CD4-positive, alpha-beta T cell (primary cell): ENCODE measurements at regions not wholly inside any gene's neighbourhood (a gene's known extent, or its start where the extent isn't known, plus 50 kb on each side); places are given as distances from the start of the nearest gene placed in this dataset.

ENCODE experiments used
- ATAC-seq: fragments of 200-7000 bp; cut with Tn5 transposase; one replicate; pipeline ENCODE4 v1.10.0; 2022; ENCODE audit warnings: mild to moderate bottlenecking; ENCODE audit not compliant: poor library complexity
- CTCF ChIA-PET: fragments of 350-600 bp; sonication (Branson Sonifier 250); formaldehyde crosslinking; loops from one replicate; lab custom pipeline; 2021; ENCODE audit warnings: antibody characterized with exemption, inconsistent platforms; lab: Charles Lee
- POLR2A ChIA-PET: fragments of 350-600 bp; sonication (Branson Sonifier 250); formaldehyde crosslinking; loops from one replicate; lab custom pipeline; 2021; ENCODE audit warnings: antibody characterized with exemption, inconsistent platforms; lab: Charles Lee
- DNase-seq, 14 experiments: peaks; one replicate each; pipeline ENCODE4 v3.0.0-alpha.2; 2013 to 2020; ENCODE audit warnings: mixed read lengths in 2 of 14
- H3K27ac ChIP-seq, 2 donors: one replicate each; pipeline versions ENCODE4 v1.5.1 to v1.7.0; 2013; ENCODE audit warnings: low read length in 2 of 2, low read depth in 1 of 2, mild to moderate bottlenecking in 1 of 2
- H3K27me3 ChIP-seq, 2 experiments: 1 replicate in 1 of 2; 2 replicates in 1 of 2; pipeline versions ENCODE4 v1.6.1 to v1.7.0; 2013; ENCODE audit warnings: low read length in 2 of 2, control low read depth in 1 of 2, mild to moderate bottlenecking in 1 of 2, moderate library complexity in 1 of 2; ENCODE audit not compliant: insufficient read depth in 2 of 2, control insufficient read depth in 1 of 2
- H3K36me3 ChIP-seq: one replicate; pipeline ENCODE4 v1.6.1; 2013; ENCODE audit warnings: low read length, control low read depth; ENCODE audit not compliant: insufficient read depth
- H3K4me1 ChIP-seq: one replicate; pipeline ENCODE4 v1.6.1; 2013; ENCODE audit warnings: low read length, control low read depth; ENCODE audit not compliant: insufficient read depth
- H3K4me3 ChIP-seq: one replicate; pipeline ENCODE4 v1.5.1; 2013; ENCODE audit warnings: mild to moderate bottlenecking, low read length, moderate library complexity
- H3K9me3 ChIP-seq, 2 experiments: 1 replicate in 1 of 2; 2 replicates in 1 of 2; pipeline versions ENCODE4 v1.6.1 to v1.7.0; 2013; ENCODE audit warnings: low read length in 2 of 2, mild to moderate bottlenecking in 2 of 2, control low read depth in 1 of 2, moderate library complexity in 1 of 2; ENCODE audit not compliant: control insufficient read depth in 1 of 2, insufficient read depth in 1 of 2
- H3K27ac Mint-ChIP-seq: one replicate; pipeline ENCODE4 v1.8.0; 2020; ENCODE audit warnings: mixed read lengths
- H3K27me3 Mint-ChIP-seq: one replicate; pipeline ENCODE4 v1.8.0; 2021; ENCODE audit warnings: mixed read lengths
- H3K36me3 Mint-ChIP-seq: one replicate; pipeline ENCODE4 v1.8.0; 2021; ENCODE audit warnings: low read depth, mixed read lengths
- H3K4me1 Mint-ChIP-seq: one replicate; pipeline ENCODE4 v1.8.0; 2021; ENCODE audit warnings: low read depth, mixed read lengths
- H3K4me3 Mint-ChIP-seq: one replicate; pipeline ENCODE4 v1.8.0; 2020; ENCODE audit warnings: mild to moderate bottlenecking, mixed read lengths
- H3K9me3 Mint-ChIP-seq: one replicate; pipeline ENCODE4 v1.8.0; 2020; ENCODE audit warnings: mixed read lengths
- intact Hi-C, 2 experiments: fragments of 100-400 bp; cut with DNase I in 1 of 2; cut with micrococcal nuclease in 1 of 2; formaldehyde crosslinking; loops; one replicate each; pipeline versions ENCODE4 v1.15.1 to v1.9.0; 2023 to 2025; cut with DNase I, micrococcal nuclease
- TF ChIP-seq, protein P1 (sequence below): fragments of 200-600 bp; IDR thresholded peaks from one replicate; pipeline ENCODE4 v1.8.0; 2022; ENCODE audit warnings: antibody characterized with exemption, mild to moderate bottlenecking

DNA sequence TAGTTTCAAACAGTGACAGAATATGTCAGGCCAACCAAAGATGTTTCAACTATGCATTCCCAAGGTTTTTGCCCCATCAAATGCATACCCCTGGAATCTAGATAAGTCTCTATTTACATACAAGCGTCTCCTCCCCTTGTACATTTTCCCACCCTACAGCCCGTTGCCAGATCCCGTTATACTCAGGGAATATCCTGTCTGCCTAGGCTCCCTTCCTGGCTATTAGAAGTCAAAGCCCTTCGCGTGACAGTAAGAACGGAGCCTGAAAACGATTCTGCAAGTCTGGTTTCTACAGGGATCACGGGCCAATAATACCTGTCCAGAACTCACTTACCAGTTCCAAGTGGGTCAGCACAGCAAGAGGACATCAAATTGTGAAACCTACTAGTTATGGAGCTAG, 134.8 kb downstream of the LACC1 start:
- TF ChIP-seq, protein P1, sequence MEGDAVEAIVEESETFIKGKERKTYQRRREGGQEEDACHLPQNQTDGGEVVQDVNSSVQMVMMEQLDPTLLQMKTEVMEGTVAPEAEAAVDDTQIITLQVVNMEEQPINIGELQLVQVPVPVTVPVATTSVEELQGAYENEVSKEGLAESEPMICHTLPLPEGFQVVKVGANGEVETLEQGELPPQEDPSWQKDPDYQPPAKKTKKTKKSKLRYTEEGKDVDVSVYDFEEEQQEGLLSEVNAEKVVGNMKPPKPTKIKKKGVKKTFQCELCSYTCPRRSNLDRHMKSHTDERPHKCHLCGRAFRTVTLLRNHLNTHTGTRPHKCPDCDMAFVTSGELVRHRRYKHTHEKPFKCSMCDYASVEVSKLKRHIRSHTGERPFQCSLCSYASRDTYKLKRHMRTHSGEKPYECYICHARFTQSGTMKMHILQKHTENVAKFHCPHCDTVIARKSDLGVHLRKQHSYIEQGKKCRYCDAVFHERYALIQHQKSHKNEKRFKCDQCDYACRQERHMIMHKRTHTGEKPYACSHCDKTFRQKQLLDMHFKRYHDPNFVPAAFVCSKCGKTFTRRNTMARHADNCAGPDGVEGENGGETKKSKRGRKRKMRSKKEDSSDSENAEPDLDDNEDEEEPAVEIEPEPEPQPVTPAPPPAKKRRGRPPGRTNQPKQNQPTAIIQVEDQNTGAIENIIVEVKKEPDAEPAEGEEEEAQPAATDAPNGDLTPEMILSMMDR = no peak
- Histone ChIP-seq H3K27me3 (no peaks in the 10 kb centered on the region), H3K27ac (no peak overlapping the region), H3K36me3 (no peaks in the 10 kb centered on the region), H3K9me3 (no peaks in the 10 kb centered on the region), H3K4me3 (no peak overlapping the region), H3K4me1 (no peaks in the 10 kb centered on the region)
- ChIA-PET CTCF (no interaction called here), POLR2A (no interaction called here)
- H3K27me3 Mint-ChIP-seq = no peaks in the 10 kb centered on the region
- H3K27ac Mint-ChIP-seq = no peak overlapping the region
- H3K36me3 Mint-ChIP-seq = no peaks in the 10 kb centered on the region
- ATAC-seq (no peak), DNase-seq (no peak)
- intact Hi-C loops = no loop called here
- peaks cover 4% of the 10 kb centered on the region for H3K4me1 Mint-ChIP-seq
- no peak overlapping the region for H3K4me3 Mint-ChIP-seq
- no peaks in the 10 kb centered on the region for H3K9me3 Mint-ChIP-seq

GRCh38 chr13:44015118-44015517, 135.4 kb downstream of the LACC1 start:
- Histone ChIP-seq H3K36me3 (no peaks in the 10 kb centered on the region), H3K27me3 (no peaks in the 10 kb centered on the region), H3K27ac (no peak overlapping the region), H3K4me3 (no peak overlapping the region), H3K9me3 (no peaks in the 10 kb centered on the region), H3K4me1 (no peaks in the 10 kb centered on the region)
- CTCF ChIA-PET = no interaction called here
- POLR2A ChIA-PET = no interaction called here
- intact Hi-C loops = no loop called here
- H3K4me3 Mint-ChIP-seq = no peak overlapping the region
- no peak for DNase-seq
- TF ChIP-seq, protein P1 = no peak
- no peaks in the 10 kb centered on the region for H3K27me3 Mint-ChIP-seq
- no peak overlapping the region for H3K27ac Mint-ChIP-seq
- H3K4me1 Mint-ChIP-seq = peaks cover 4% of the 10 kb centered on the region
- no peaks in the 10 kb centered on the region for H3K36me3 Mint-ChIP-seq
- H3K9me3 Mint-ChIP-seq = no peaks in the 10 kb centered on the region
- ATAC-seq = no peak

- H3K36me3 Mint-ChIP-seq = no peaks in the 10 kb centered on the region
- CTCF ChIA-PET = no interaction called here
- Histone ChIP-seq H3K9me3 (no peaks in the 10 kb centered on the region), H3K4me1 (no peaks in the 10 kb centered on the region), H3K4me3 (no peak overlapping the region), H3K27ac (no peak overlapping the region), H3K27me3 (no peaks in the 10 kb centered on the region), H3K36me3 (no peaks in the 10 kb centered on the region)
- POLR2A ChIA-PET = no interaction called here
- no peak overlapping the region for H3K27ac Mint-ChIP-seq
- TF ChIP-seq, protein P1 = no peak
- H3K9me3 Mint-ChIP-seq = no peaks in the 10 kb centered on the region
- H3K4me3 Mint-ChIP-seq = no peak overlapping the region
- intact Hi-C loops = no loop called here
- no peak for DNase-seq
- H3K4me1 Mint-ChIP-seq = peaks cover 4% of the 10 kb centered on the region
- H3K27me3 Mint-ChIP-seq = no peaks in the 10 kb centered on the region
- no peak for ATAC-seq
Observed at GRCh38 chr13:44015811-44016210, 136.1 kb downstream of the LACC1 start.
